A673 (cell line): ENCODE measurements at regions not wholly inside any gene's neighbourhood (a gene's known extent, or its start where the extent isn't known, plus 50 kb on each side); places are given as distances from the start of the nearest gene placed in this dataset.

ENCODE experiments used
- BruUV-seq: library from RNA; stranded (reverse); fragments of 400-500 nt; replicated peaks from 2 replicates; lab custom pipeline; 2021; lab: Mats Ljungman, UMichigan
- CTCF ChIA-PET: fragments of 300-600 bp; sonication (Branson Sonifier 250); formaldehyde crosslinking; loops from one replicate; lab custom pipeline; 2022; ENCODE audit warnings: antibody characterized with exemption; lab: Charles Lee
- POLR2A ChIA-PET: fragments of 300-600 bp; sonication (Branson Sonifier 250); formaldehyde crosslinking; loops from one replicate; lab custom pipeline; 2022; ENCODE audit warnings: antibody characterized with exemption; ENCODE audit not compliant: low non-redundant PET; lab: Charles Lee
- DNase-seq: peaks from one replicate; pipeline ENCODE4 v3.0.0-alpha.2; 2015; ENCODE audit warnings: low spot score
- H3K27ac ChIP-seq: fragments of 200-600 bp; sonication (generic); 2 replicates; pipeline ENCODE4 v1.5.1; 2016; ENCODE audit warnings: mixed run types, low read depth, mild to moderate bottlenecking, mixed read lengths, antibody characterized with exemption, low read length; ENCODE audit not compliant: poor library complexity, severe bottlenecking
- H3K27me3 ChIP-seq: fragments of 200-600 bp; sonication (generic); replicated peaks from 2 replicates; pipeline ENCODE4 v1.6.1; 2017; ENCODE audit warnings: mixed run types, low read depth, mild to moderate bottlenecking, mixed read lengths, antibody characterized with exemption, low read length; ENCODE audit not compliant: insufficient read depth, poor library complexity
- H3K36me3 ChIP-seq: fragments of 200-600 bp; sonication (generic); 2 replicates; pipeline ENCODE4 v1.6.1; 2016; ENCODE audit warnings: mixed run types, mild to moderate bottlenecking, mixed read lengths, antibody characterized with exemption, low read length; ENCODE audit not compliant: insufficient read depth, poor library complexity, severe bottlenecking
- H3K4me1 ChIP-seq: fragments of 200-600 bp; sonication (generic); 2 replicates; pipeline ENCODE4 v1.6.1; 2017; ENCODE audit warnings: mixed run types, mild to moderate bottlenecking, mixed read lengths, antibody characterized with exemption, low read length; ENCODE audit not compliant: insufficient read depth, poor library complexity, severe bottlenecking
- H3K4me3 ChIP-seq: fragments of 200-600 bp; sonication (generic); 2 replicates; pipeline ENCODE4 v1.5.1; 2016; ENCODE audit warnings: low read depth, mixed run types, mild to moderate bottlenecking, mixed read lengths, low read length; ENCODE audit not compliant: poor library complexity, severe bottlenecking
- H3K9me3 ChIP-seq: fragments of 200-600 bp; sonication (generic); 2 replicates; pipeline ENCODE4 v1.6.1; 2016; ENCODE audit warnings: mixed run types, low read depth, mild to moderate bottlenecking, mixed read lengths, antibody characterized with exemption, low read length; ENCODE audit not compliant: poor library complexity, severe bottlenecking
- CTCF ChIP-seq: fragments of 300-800, 200-600 bp; sonication (generic); conservative IDR thresholded peaks from 2 replicates; pipeline ENCODE4 v1.5.1; 2017; ENCODE audit warnings: low read depth, mild to moderate bottlenecking, antibody characterized with exemption, low read length, moderate library complexity, mixed read lengths
- EZH2 ChIP-seq: fragments of 200-600 bp; sonication (generic); IDR thresholded peaks from 2 replicates; pipeline ENCODE4 v1.6.1; 2017; ENCODE audit warnings: borderline replicate concordance, low read depth, mild to moderate bottlenecking, mixed read lengths, antibody characterized with exemption, low read length; ENCODE audit not compliant: poor library complexity, severe bottlenecking
- intact Hi-C: fragments of 100-400 bp; cut with micrococcal nuclease; formaldehyde crosslinking; loops from one replicate; pipeline ENCODE4 v1.10.0; 2022; ENCODE audit not compliant: unreplicated experiment

GRCh38 chr12:89863493-89863938 is 154.9 kb upstream of the ATP2B1 start:
- BruUV-seq: no TSS peak

GRCh38 chr12:89862511-89863445 is 154.1 kb upstream of the ATP2B1 start:
- no peak for DNase-seq
- no peaks in the 10 kb centered on the region for H3K27me3 ChIP-seq

More at GRCh38 chr12:89863493-89863938, 154.9 kb upstream of the ATP2B1 start:
- Histone ChIP-seq H3K27ac (no peak overlapping the region), H3K27me3 (no peaks in the 10 kb centered on the region), H3K9me3 (no peaks in the 10 kb centered on the region), H3K4me3 (no peak overlapping the region), H3K4me1 (peaks cover 7% of the 10 kb centered on the region), H3K36me3 (no peaks in the 10 kb centered on the region)
- peak; percentile 10 for DNase-seq
- TF ChIP-seq EZH2 (no peak), CTCF (no peak)
- POLR2A ChIA-PET: no interaction called here
- CTCF ChIA-PET: no interaction called here
- intact Hi-C loops: no loop called here

DNA sequence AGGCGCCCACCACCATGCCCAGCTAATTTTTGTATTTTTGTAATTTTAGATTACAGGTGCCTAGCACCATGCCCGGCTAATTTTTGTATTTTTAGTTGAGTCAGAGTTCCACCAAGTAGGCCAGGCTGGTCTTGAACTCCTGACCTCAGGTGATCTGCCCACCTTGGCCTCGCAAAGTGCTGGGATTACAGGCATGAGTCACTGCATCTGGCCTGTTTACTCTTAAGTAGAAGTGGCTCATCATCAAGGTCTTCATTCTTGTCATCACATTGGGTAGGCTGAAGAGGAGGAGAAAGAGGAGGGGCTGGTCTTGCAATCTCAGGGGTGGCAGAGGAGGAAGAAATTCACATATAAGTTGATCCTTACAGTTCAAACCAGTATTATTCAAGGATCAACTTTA is 152.4 kb upstream of the ATP2B1 start:
- Histone ChIP-seq H3K9me3 (no peaks in the 10 kb centered on the region), H3K36me3 (no peaks in the 10 kb centered on the region), H3K4me3 (no peak overlapping the region), H3K4me1 (peaks cover 7% of the 10 kb centered on the region), H3K27ac (no peak overlapping the region), H3K27me3 (no peaks in the 10 kb centered on the region)
- ChIA-PET POLR2A (no interaction called here), CTCF (no interaction called here)
- intact Hi-C loops: no loop called here
- TF ChIP-seq CTCF (no peak), EZH2 (no peak)
- DNase-seq: no peak
- no TSS peak for BruUV-seq

More at GRCh38 chr12:89862511-89863445, 154.1 kb upstream of the ATP2B1 start:
- Histone ChIP-seq H3K4me3 (no peak overlapping the region), H3K36me3 (no peaks in the 10 kb centered on the region), H3K9me3 (no peaks in the 10 kb centered on the region), H3K27ac (no peak overlapping the region), H3K4me1 (peaks cover 7% of the 10 kb centered on the region)
- no TSS peak for BruUV-seq
- TF ChIP-seq EZH2: no peak
- no peak for TF ChIP-seq CTCF
- ChIA-PET CTCF (no interaction called here), POLR2A (no interaction called here)
- intact Hi-C loops: no loop called here
